GM18867 (cell line): ENCODE measurements at regions not wholly inside any gene's neighbourhood (a gene's known extent, or its start where the extent isn't known, plus 50 kb on each side); places are given as distances from the start of the nearest gene placed in this dataset.
"Not testable (repeated sequence)": the region's sequence is repeated elsewhere in the genome, so short reads cannot be mapped to it uniquely, and the experiment has no call there.

Source experiments
- ATAC-seq: cut with Tn5 transposase; IDR thresholded peaks from one replicate; pipeline ENCODE4 v1.9.1; 2021; ENCODE audit warnings: mild to moderate bottlenecking, moderate library complexity; ENCODE audit not compliant: unreplicated experiment

DNA sequence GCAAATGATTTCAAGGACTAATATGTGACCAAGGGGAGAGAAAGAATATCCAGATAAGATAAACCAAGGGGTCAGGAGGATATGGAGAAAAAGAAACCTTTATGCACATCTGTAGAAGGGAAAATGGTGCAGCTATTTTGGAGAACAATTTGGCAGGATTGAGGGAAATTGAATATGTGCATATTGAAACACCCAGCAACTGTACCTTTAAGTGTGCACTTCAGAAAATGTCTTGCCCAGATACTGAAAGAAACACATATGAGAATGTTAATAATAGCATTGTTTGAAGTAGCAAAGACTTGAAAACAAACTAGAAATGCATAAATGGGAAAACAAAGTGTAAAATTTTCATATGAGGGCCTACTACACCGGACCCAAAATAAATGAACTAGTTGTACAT lies 599.6 kb downstream of the PSAT1 start:
- no peak for ATAC-seq

DNA sequence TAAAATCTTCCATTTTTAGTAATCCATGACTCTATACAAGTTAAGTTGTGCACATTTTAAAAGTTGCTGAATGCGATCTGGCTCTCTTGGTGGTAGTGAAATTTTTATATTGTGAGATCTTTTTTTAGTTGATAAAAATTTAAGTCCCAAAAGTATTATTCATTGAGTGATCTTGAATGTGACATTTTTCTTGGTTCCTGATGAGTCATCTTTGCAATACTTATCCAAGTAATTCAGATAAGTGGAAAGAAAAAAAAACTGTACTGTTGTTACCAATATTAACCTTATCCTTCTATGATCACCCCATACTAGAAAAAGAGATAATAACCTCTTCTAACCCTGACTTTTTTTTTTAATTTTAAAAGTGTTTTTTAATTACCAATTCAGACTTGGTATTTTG lies 601.3 kb downstream of the PSAT1 start:
- no peak for ATAC-seq

DNA sequence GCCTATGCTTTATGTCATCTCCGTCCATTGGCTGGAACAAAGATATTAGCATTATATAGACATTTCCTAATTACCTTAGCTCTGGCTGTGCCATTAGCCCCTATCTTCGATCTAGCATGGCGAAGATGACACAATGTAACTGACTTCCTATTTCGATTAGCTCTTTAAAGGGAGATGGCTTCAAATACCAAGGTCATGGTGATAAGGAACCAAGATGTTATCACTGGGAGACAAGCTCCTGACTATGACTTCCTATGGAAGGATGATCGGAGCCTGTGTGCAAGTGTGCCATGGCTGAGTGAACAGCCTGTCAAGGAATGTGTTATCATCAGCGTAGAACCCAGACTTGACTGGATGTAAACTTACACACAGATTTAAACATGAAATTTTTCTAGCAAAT lies 602.1 kb downstream of the PSAT1 start:
- ATAC-seq, result no peak

DNA sequence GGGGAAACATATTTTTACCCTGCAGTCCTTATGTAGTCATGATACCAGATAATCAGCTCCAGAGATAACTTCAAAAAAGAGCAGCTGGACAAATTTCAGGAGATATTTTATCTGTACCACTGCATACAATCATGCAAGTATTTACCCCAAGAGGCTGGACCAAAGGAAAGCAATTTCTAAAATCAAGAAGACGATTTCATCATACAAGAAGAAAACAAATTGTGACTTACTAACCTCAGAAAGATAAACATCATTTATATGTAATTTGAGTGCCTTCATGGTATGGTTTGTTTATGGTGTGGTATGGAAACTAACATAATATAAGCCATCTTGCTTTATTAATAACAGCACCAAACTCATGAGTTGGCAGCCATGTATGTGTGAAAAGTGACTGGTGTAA lies 603.6 kb downstream of the PSAT1 start:
- no peak for ATAC-seq

DNA sequence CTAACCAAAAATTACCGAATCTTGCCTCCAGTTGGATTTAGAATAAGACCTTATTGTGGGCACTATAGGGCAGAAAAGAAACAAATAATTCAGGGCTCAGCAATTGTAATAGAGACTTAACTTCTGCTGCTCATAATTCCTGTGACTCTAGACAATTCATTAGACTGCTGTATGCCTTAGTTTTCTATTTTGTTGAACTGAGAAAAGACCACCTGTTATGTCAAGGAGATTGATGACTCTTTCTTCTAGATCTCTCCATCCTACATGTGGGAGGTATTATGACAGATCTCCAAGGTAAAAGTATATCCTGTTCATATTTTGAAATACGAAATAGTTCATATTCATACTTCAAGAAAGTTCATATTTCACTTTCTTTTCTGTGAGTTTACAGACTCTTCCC lies 605.1 kb downstream of the PSAT1 start:
- no peak for ATAC-seq

DNA sequence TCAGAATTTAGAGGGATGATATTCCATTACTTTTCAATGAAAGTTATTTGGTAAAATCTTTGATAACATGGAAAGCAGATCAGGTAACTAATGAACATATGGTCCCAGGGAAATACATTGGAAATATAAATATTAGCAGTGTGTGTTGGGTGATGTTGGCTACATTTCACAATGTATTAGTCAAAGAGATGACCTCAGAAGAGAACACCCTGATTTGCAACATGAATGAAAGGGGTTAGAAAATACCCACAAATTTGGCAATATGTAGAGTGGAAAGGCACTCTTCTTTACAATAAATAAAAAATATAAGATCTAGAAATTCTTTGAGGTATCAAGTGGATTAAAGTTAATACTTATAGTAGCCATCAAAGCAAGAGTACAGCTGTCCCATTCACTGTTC lies 606.7 kb downstream of the PSAT1 start:
- ATAC-seq, result no peak

DNA sequence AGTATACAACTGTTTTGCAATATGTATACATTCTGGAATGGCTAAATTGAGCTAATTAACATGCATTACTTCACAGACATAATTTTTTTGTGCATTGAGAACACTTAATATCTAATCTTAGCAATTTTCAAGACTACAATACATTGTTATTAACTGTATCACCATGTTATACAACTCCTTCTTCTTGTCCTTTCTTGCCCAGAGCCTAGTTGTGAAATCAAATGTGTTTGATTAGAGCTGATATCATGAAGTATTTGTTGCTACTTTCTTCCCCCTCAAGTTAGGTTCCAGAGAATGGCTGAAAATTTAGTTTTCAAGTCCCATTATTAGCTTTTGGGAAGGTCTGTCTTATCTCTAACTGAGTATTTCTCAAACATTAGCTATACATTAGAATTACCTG lies 607.8 kb downstream of the PSAT1 start:
- ATAC-seq, result no peak

DNA sequence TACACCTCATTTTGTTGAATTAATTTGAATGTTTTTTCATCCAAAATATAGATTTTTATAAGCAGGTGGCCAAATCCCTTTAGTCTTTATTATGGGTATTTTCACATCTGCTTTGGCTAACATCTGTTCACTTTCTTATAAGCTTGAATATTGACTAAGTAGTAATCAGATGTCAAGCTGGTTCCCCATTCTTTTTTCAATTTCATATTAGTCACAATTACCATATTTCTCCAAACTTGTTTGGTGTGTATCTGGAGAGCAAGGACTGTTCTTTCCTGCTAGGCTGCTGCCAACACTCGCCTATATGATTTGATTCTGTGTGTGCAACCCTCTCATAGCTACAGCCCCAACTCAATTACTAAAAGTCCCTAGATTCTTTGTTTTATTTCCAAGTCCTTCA lies 608.5 kb downstream of the PSAT1 start:
- no peak for ATAC-seq

DNA sequence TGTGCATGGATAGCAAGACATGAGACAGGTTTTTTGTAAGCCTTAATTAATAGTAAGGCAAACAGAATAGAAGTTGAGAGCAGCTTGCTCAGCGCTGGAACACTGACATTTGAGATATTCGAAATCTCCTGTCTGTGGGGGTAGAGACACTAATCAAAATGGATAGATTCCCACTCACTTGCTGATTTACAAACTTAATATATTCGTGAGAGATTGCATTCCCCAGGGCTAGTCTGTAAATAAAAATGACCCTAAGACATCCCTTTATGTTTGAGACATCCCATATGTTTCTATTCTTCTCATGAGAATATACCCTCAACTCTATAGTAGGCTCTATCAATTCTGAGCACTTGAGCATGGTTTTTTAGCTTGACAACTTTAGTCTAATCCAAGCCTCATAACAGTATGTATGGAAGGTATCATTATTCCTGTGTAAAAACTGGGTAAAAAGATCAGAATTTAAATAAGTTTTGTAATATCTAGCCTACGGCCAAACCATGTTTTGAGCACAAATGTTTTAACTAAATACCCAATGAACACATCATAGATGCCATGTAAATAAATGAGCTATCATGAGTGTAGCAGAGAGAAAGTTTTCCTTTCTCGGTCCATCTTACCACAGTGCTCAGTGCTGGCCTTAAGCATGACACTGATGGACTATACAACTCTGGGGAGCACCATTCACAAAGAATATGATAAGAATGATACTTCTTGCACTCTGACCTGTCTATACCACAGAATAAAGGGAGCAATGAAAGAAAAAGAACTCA lies 609.2 kb downstream of the PSAT1 start:
- no peak for ATAC-seq

DNA sequence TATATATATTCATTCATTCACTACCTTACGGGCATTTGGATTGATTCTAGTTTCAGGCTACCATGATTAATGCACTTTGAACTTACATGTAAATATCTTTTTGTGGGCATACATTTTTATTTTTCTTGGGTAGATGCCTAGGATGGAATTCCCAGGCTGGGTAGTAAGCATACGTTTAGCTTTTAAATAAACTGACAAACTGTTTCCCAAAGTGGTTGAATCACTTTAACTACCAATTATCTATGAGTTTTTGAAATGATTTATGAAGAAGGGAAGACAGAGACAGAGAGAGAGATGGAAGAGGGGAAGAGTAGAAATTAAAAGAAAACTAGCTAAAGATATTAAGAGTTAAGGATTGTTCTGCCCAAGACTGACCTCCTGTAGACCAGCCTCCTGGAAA lies 612.6 kb downstream of the PSAT1 start:
- ATAC-seq, result no peak

DNA sequence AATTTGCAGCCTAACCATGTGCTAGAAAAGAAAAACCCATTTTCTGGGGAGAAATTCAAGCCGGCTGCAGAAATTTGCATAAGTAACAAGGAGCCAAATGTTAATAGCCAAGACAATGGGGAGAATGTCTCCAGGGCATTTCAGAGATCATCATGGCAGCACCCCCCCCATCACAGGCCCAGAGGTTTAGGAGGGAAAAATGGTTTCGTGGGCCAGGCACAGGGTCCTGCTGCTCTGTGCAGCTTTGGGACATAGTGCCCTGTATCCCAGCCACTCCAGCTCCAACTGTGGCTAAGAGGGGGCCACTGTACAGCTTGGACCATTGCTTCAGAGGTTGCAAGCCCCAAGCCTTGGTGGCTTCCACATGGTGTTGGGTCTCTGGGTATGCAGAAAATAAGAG lies 620.0 kb downstream of the PSAT1 start:
- not testable (repeated sequence) for ATAC-seq

DNA sequence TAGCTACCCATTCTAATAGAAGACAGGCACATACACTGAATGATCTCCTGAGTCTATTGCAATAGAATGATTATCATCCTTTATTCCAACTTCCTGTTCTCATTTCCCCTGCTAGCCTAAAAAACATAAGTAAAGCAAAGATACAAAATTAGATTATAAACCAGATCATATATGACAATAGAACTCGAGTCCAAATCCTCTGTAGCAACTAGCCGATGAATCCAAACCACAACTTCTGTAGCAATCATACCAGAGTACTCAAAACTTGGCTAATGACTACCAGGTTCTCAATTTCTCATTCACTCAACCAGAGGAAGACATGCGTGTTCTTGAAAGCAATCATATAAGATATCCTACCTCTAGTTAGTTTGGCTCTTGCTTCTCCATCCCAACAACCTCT lies 622.1 kb downstream of the PSAT1 start:
- no peak for ATAC-seq

DNA sequence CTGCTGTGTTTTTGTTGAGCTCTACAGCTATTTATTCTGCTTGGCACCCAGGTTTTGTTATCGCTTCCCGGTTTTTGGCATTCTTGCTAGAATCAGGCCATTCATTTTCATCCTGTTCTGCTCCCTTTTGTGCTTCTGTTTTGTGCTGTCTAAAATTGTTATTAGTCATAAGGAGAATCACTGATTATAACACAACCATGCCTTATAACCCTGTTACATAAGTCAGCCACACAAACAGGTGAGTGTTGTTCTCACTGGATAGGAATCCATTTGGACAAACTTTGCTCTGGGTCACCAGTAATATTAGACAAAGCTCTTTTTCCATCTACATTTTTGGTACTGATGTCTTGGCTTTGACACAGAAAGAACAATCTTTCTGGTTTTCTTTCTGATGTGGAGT lies 622.8 kb downstream of the PSAT1 start:
- no peak for ATAC-seq

DNA sequence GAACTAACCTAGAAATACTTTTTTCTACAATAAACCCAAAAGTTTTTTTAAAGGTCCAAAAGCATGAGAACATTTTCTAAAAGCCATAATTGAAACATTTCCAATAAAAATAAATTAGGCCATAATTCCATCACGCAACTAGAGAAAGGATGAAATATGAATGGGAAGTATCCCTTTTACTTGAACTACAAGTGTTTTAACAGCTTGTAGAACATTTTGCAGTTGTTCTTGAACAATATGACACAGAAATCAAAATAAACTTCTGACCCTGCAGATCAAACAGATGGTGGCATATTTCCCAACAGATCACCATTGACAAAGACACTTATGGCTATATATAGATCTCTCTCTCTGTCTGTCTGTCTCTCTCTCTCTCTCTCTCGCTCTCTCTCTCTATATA lies 624.4 kb downstream of the PSAT1 start:
- no peak for ATAC-seq

DNA sequence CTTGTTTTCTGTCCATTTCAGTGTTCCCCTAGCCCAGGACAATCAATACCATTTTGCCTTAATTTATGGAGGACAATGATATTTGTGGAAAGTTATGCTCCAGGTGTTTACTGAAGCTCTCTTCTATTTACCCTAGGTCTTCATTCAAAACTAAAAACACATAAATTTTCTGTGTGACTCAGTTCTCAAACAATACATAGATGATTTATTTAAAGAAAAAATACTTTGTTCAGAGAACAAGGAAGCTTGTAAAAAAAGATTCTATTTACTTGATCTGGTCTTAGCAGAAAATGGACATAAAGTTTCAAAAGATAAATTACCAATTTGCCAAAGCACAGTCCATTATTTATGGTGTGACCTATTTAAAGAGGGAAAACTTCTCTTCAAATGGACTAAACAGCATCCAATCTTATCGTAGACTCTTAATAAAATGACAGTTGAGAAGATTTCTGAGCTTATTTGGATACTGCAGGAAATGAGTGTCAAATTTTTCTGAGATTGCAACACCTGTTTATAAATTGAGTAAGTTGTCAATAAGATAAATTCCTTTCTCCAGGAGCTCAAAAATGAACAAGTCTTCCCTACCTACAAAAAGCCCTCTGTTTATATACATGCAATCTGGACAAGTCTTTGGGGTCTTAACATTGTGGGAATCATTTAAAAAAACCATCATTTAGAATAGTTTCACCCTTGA lies 627.2 kb downstream of the PSAT1 start:
- no peak for ATAC-seq

DNA sequence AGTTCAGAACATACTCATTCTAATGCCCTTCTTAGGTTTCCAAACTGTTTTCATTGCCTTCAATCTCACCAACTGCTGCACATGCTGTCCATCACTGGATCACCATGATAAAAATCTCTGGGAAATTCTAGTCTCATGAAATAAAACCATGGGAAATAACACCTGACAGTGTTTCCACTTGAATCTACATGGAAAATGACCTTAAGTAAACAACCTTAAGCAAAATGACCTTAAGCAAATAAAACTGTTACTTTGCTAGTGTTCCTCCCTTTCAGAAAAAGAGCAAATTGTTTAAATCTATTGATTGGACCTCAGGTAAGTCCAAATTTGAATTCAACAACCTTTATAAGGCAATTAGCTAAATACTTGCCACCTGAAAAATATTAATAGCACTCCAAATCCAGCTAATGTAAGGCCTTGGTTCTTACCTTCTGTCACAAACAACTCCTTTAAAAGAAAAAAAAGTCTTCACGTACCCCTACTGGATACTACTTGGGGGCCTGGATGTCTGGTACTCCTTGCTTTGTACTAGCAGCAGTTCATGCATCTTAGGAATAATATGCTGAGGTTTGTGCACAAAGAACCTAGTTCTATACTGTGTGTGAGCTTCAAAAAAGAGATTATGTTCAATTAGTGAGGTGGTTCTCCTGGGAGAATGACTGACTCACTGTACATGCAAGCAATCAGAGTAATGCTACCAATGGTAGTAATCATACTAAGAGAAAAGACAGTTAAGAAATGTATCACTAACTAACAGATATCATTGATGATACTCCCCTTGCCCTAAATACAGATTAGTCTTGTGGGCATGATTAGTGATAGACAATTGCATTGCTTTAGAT lies 630.4 kb downstream of the PSAT1 start:
- no peak for ATAC-seq

DNA sequence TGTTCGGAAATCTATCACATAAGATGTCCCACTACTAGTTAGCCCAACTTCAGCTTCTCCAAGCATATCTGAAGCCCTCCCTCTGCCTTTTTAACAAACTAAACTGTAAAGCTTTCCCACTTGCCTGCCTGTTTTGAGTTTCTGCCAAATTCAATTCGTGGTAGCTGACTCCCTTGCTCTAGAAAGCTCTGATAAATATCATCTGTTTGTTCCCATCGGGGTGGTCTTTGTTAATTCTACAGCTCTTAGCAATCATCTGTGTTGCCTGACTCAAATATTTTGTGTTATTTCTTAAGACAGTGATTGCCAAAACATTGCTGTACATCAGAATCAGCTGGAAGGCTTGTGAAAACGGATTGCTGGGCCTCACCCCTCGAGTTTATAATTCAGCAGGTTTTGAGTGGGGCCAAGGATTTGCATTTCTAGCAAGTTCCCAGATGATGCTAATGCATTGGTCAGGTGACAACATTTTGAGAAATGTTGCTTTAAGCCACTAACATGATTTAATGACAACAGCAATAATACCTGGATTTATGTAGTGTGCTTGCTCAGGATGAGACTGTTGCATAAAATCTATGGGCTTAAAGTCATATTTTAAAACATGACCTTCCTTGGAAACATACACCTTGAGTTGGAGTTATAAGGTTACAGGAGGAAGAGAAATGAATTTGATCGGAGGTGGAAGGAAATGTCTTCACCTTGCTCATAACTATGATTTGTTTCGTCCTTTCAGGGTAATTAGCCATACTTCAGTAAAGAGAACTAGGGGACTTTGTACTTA lies 631.9 kb downstream of the PSAT1 start:
- ATAC-seq, result no peak

DNA sequence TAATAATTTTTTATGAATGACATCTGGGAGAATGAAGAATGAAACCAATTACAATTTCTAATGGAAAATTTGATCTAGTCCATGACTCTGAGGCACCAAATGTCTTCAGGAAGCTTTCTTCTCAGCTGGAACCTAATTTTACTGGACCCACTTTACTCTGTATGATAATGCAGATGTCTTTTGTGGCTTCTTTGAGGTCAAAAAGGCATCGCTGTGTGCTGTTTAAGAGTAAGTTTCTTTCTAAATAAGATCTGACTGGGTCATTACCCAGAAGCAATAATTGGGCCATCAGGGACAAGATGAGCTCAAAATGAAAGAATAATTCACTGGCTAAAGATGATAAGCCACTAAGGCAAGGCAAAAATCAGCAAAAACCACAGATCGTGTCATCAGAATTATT lies 633.4 kb downstream of the PSAT1 start:
- no peak for ATAC-seq

DNA sequence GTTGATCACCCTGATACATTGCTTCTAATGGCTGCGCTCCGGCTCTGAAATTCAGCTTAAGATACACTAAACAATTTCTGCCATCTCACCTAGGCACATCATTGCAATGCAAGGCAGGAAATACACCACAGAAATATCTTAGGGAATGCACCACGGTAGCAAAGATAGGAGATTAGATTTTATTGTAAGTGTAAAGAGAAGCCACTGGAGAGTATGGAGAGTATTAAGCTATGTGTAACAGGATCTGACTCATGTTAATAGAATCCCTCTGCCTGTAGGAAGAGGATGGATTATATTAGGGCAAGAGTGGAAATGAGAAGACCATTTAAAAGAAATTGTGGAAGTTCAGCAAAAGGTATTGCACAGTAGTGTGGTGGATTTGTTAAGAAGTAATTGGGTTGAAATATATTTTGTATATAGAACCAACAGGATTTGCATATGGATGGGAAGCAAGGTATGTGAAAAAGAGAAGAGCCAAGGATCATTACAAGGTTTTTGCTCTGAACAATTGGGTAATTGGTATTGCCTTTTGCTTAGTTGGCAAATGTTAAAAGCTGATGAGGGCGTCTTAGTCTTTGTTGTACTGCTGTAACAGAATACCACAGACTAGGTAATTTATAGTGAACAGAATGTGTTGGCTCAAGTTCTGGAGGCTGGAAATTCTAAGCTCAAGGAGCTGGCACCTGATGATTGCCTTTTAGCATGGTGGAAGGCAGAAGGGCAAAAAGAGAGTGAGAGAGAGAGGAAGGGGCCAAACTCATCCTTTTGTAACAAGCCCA lies 636.1 kb downstream of the PSAT1 start:
- ATAC-seq, result no peak

DNA sequence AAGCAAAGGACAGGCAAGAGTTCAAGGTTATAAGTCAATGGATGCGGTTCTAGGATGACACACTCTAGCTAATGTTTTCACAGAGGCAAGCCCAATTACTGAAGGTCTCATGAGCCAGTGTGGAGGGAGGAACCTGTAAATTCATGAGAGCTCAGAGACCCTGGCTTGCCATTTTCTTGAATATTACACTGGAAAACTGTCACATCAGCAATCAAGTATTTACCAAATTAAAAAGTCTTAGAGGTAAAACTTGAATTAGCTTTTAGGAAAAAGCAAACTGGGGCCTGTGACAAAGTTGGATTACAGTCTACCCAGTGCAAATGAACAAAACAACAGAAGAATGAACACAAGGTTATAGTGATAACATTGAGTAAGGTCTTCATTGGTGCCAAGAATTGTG lies 636.9 kb upstream of the TLE4 start:
- no peak for ATAC-seq
